Type B pancreatic cell (in vitro differentiated cells): ENCODE measurements at regions not wholly inside any gene's neighbourhood (a gene's known extent, or its start where the extent isn't known, plus 50 kb on each side); places are given as distances from the start of the nearest gene placed in this dataset.

Experiments used
- DNase-seq: peaks from one replicate; pipeline ENCODE4 v3.0.0; 2021; ENCODE audit warnings: mixed read lengths; ENCODE audit not compliant: unreplicated experiment; ENCODE audit errors: extremely low spot score
- H3K27ac Mint-ChIP-seq: 2 replicates; pipeline ENCODE4 v1.8.0; 2021; ENCODE audit warnings: mild to moderate bottlenecking, mixed read lengths
- H3K27me3 Mint-ChIP-seq: 2 replicates; pipeline ENCODE4 v1.8.0; 2021; ENCODE audit warnings: mixed read lengths
- H3K36me3 Mint-ChIP-seq: 2 replicates; pipeline ENCODE4 v1.8.0; 2021; ENCODE audit warnings: mixed read lengths
- H3K4me1 Mint-ChIP-seq: one replicate; pipeline ENCODE4 v1.8.0; 2021; ENCODE audit warnings: mixed read lengths; ENCODE audit not compliant: unreplicated experiment
- H3K4me3 Mint-ChIP-seq: 2 replicates; pipeline ENCODE4 v1.8.0; 2021; ENCODE audit warnings: mild to moderate bottlenecking, mixed read lengths
- H3K9me3 Mint-ChIP-seq: 2 replicates; pipeline ENCODE4 v1.8.0; 2021; ENCODE audit warnings: mixed read lengths
- TF ChIP-seq, protein P1 (sequence below): fragments of 200-600 bp; sonication (generic); conservative IDR thresholded peaks from 2 replicates; pipeline ENCODE4 v1.5.0; 2021; ENCODE audit warnings: antibody characterized with exemption, mild to moderate bottlenecking

DNA sequence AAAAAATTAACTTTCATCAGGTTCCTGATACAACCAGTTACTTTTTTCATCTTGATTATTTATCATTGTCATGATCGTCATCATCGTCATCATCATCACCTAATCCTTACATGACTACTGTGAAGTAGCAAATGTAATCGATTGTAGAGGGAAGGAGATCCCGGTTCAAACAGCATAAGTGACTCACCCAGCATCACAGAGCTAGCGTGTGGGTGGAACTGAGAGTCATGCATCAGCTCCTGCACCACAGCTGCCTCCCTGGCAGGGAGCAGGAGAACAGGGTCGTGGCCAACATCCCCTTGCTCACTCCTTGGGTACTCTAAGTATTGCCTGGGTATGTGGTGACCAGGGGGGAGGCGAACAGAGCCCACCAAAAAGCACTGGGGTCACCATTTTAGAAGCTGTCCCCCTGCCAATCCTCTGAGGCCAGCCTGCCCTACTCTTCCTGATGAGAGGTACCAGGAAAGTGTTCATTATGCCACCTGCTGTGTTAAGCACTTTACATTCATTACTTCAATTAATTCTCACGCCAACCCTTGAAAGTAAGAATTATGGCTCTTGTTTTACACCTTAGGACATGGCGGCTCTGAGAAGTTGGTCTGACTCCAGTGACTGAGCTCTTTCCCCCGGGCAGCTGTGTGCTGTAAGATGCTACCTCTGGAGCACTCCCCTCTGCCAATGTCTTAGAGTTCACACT lies 425.2 kb downstream of the CD83 start:
- no peaks in the 10 kb centered on the region for H3K36me3 Mint-ChIP-seq
- no peak overlapping the region for H3K4me3 Mint-ChIP-seq
- H3K4me1 Mint-ChIP-seq = peaks cover 14% of the 10 kb centered on the region
- DNase-seq = no peak
- TF ChIP-seq, protein P1, sequence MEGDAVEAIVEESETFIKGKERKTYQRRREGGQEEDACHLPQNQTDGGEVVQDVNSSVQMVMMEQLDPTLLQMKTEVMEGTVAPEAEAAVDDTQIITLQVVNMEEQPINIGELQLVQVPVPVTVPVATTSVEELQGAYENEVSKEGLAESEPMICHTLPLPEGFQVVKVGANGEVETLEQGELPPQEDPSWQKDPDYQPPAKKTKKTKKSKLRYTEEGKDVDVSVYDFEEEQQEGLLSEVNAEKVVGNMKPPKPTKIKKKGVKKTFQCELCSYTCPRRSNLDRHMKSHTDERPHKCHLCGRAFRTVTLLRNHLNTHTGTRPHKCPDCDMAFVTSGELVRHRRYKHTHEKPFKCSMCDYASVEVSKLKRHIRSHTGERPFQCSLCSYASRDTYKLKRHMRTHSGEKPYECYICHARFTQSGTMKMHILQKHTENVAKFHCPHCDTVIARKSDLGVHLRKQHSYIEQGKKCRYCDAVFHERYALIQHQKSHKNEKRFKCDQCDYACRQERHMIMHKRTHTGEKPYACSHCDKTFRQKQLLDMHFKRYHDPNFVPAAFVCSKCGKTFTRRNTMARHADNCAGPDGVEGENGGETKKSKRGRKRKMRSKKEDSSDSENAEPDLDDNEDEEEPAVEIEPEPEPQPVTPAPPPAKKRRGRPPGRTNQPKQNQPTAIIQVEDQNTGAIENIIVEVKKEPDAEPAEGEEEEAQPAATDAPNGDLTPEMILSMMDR = no peak
- H3K9me3 Mint-ChIP-seq = no peaks in the 10 kb centered on the region
- peaks cover 5% of the 10 kb centered on the region for H3K27me3 Mint-ChIP-seq
- no peak overlapping the region for H3K27ac Mint-ChIP-seq

DNA sequence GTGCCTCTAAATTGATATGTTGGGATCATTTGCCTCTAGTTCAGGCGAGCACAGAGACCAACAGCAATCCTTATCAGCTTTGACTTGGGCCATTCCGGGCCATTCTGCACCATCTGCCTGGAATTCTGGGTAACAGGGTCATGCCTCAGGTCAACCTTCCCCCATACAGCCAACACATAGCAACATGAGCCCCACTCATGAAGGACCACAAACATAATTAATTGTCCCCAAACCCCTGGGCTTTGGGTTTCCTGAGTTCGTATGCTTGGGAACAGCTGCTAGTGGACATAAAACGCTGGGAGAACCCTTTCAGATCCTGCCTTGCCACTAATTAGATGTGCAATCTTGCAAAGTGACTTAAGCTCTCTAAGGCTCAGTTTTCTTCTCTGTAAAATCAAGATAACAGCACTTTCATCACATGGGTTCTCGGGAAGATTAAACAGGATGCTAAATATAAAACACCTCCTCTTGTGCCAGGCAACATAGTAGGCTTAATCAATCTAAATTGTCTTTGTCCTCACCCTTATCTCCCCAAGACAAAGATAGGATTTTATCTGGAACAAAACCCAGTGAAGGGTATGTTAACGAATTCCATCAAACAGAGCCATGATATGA lies 426.5 kb downstream of the CD83 start:
- Mint-ChIP-seq H3K27me3 (peaks cover 5% of the 10 kb centered on the region), H3K27ac (no peak overlapping the region), H3K9me3 (no peaks in the 10 kb centered on the region), H3K36me3 (no peaks in the 10 kb centered on the region), H3K4me3 (no peak overlapping the region), H3K4me1 (peaks cover 18% of the 10 kb centered on the region)
- no peak for DNase-seq
- TF ChIP-seq, protein P1 = no peak

DNA sequence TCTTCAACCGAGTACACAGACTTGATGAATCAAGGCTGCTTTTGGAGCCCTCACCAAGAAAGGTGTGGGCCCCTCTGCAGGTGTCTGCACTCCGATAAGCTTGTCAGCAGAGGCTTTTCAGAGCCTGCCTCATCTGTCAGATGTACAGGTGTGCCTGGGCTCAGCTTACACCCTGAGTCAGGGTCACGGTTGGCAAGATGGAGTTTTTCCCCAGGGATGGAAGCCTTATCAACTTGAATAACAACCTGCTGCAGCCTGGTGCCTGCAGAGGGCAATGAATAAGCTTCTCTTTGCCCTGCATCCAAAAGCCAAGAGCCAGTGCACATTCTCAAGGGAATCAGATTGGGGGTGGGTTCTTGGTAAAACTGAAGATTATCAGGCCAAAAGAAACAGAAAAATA lies 427.1 kb downstream of the CD83 start:
- no peak overlapping the region for H3K27ac Mint-ChIP-seq

DNA sequence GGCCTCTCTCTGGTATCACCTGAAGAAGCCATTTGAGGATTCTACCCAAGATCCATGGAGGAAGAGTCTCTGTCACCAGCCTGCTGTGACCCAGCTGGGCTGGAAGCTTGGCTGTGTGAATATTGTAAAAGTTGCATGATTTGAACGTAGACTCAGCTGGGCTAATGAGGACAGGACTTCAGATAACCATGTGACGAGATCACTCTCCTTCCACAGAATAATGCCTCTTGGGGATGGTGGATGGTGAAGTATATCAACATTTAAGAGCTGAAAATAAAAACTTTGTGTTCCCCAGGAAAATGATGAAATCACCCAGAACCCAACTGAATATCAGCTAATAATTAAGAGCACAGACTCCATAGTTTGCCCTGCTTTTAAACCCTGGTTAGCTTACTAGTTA lies 427.9 kb downstream of the CD83 start:
- Mint-ChIP-seq H3K27ac (no peak overlapping the region), H3K4me1 (peaks cover 22% of the 10 kb centered on the region), H3K27me3 (peaks cover 5% of the 10 kb centered on the region), H3K36me3 (no peaks in the 10 kb centered on the region), H3K4me3 (no peak overlapping the region), H3K9me3 (no peaks in the 10 kb centered on the region)
- DNase-seq = no peak
- TF ChIP-seq, protein P1 = no peak

More for the DNA sequence above, 427.1 kb downstream of the CD83 start:
- Mint-ChIP-seq H3K4me1 (peaks cover 22% of the 10 kb centered on the region), H3K36me3 (no peaks in the 10 kb centered on the region), H3K4me3 (no peak overlapping the region), H3K9me3 (no peaks in the 10 kb centered on the region), H3K27me3 (peaks cover 5% of the 10 kb centered on the region)
- DNase-seq = no peak
- TF ChIP-seq, protein P1 = no peak

DNA sequence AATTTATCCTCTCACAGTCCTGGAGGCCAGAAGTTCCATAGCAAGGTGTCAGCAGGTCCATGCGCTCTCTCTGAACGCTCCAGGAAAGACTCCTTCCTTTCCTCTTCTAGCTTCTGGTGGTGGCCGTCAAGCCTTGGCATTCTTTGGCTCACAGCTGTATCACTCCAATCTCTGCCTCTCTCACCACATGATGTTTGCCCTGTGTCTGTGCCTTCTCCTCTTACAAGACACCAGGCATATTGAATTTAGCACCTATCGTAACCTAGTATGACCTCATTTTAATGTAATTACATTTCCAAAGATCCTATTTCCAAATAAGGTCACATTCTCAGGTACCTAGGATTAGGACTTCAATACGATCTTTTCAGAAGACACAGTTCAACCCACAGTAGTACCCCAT lies 428.5 kb downstream of the CD83 start:
- no peaks in the 10 kb centered on the region for H3K9me3 Mint-ChIP-seq
- no peak for DNase-seq
- peaks cover 5% of the 10 kb centered on the region for H3K27me3 Mint-ChIP-seq
- TF ChIP-seq, protein P1 = no peak
- no peak overlapping the region for H3K4me3 Mint-ChIP-seq
- H3K36me3 Mint-ChIP-seq = no peaks in the 10 kb centered on the region
- H3K4me1 Mint-ChIP-seq = peaks cover 22% of the 10 kb centered on the region
- H3K27ac Mint-ChIP-seq = no peak overlapping the region
